ENCODE measurements at regions not wholly inside any gene's neighbourhood (a gene's known extent, or its start where the extent isn't known, plus 50 kb on each side); places are given as distances from the start of the nearest gene placed in this dataset.

GRCh38 chr7:41117431-41117830, 585.5 kb downstream of the INHBA start:
- no peak for TF ChIP-seq ZBTB33 (IDR thresholded peaks at IDR 0.05)
- no peak for TF ChIP-seq CTCF (IDR thresholded peaks at IDR 0.05; ENCODE audit: low read depth, low read length, missing input control)
- no peak for TF ChIP-seq MAX (IDR thresholded peaks at IDR 0.05)
- no peak for TF ChIP-seq FOXA1 (IDR thresholded peaks at IDR 0.05)
- no peak for TF ChIP-seq TAF1 (conservative IDR thresholded peaks at IDR 0.05)
- TF ChIP-seq SP1 (IDR thresholded peaks at IDR 0.05): no peak
- TF ChIP-seq REST (IDR thresholded peaks at IDR 0.05): no peak
- TF ChIP-seq ATF3 (IDR thresholded peaks at IDR 0.05): no peak
- TF ChIP-seq RAD21 (IDR thresholded peaks at IDR 0.05): no peak
- no peak for TF ChIP-seq YY1 (IDR thresholded peaks at IDR 0.05)
- no peak for TF ChIP-seq HNF4A (conservative IDR thresholded peaks at IDR 0.05)
- TF ChIP-seq GABPA (IDR thresholded peaks at IDR 0.05 in 1 of 2, conservative IDR thresholded peaks at IDR 0.05 in 1 of 2): no peak

All from liver (tissue), 3 donors.